ENCODE measurements at regions not wholly inside any gene's neighbourhood (a gene's known extent, or its start where the extent isn't known, plus 50 kb on each side); places are given as distances from the start of the nearest gene placed in this dataset.

- ChIA-PET POLR2A (no interaction called here), CTCF (interaction anchor here (1.2 kb wide), 1 partner anchor 30 kb away, joined by 4 read pairs; no protein-coding TSS in a partner anchor)
- no peak overlapping the region for H3K4me3 ChIP-seq (ENCODE audit: low read depth, low read length)
- TF ChIP-seq, protein P1, sequence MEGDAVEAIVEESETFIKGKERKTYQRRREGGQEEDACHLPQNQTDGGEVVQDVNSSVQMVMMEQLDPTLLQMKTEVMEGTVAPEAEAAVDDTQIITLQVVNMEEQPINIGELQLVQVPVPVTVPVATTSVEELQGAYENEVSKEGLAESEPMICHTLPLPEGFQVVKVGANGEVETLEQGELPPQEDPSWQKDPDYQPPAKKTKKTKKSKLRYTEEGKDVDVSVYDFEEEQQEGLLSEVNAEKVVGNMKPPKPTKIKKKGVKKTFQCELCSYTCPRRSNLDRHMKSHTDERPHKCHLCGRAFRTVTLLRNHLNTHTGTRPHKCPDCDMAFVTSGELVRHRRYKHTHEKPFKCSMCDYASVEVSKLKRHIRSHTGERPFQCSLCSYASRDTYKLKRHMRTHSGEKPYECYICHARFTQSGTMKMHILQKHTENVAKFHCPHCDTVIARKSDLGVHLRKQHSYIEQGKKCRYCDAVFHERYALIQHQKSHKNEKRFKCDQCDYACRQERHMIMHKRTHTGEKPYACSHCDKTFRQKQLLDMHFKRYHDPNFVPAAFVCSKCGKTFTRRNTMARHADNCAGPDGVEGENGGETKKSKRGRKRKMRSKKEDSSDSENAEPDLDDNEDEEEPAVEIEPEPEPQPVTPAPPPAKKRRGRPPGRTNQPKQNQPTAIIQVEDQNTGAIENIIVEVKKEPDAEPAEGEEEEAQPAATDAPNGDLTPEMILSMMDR (IDR thresholded peaks at IDR 0.05; ENCODE audit: insufficient read depth, low read length, missing control alignments), result no peak
- no peak for DNase-seq (ENCODE audit: low read depth, low spot score)
Measured at GRCh38 chr7:136657482-136657921, 210.9 kb upstream of the CHRM2 start.

DNA sequence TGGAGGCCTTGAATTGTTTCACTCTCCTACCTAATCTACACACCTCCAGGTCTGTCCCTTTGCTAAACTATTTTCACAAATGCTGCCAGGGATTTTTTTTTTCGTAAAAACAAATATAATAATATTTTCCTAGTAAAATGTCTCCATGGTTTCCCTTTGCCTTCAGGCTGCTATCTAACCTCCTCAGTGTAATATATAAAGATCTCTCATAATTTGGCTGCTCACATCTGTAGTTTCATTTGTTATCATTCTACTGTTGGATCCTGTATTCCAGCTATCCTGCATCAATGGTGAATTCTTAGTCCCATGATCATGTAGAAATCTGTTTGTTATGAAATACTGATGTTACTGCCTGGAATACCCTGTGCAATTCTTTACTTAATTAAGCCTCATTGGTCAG lies 211.9 kb upstream of the CHRM2 start:
- TF ChIP-seq, protein P1 (IDR thresholded peaks at IDR 0.05; ENCODE audit: insufficient read depth, low read length, missing control alignments), result no peak
- ChIA-PET POLR2A (no interaction called here), CTCF (no interaction called here)
- DNase-seq (ENCODE audit: low read depth, low spot score), result no peak
- H3K4me3 ChIP-seq (ENCODE audit: low read depth, low read length), result no peak overlapping the region

DNA sequence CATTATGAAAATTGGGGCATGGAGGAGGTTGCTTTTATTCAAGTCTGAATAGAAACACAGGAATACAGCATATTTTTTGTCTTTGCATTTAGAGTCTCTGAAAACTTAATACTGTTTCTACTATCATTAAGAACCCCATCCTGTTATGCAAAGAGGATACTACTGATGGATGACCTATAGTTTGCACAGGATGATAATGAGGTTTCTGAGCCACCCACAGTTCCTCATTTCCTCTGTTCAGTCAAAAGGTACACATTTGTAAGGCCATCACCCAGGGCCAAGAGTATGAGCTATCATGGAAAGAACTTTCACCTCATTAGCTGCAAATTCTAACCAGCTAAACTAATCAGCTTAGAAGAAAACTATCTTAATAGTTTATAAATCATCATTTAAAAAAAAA lies 213.0 kb upstream of the CHRM2 start:
- POLR2A ChIA-PET, result no interaction called here
- TF ChIP-seq, protein P1 (IDR thresholded peaks at IDR 0.05; ENCODE audit: insufficient read depth, low read length, missing control alignments), result no peak
- H3K4me3 ChIP-seq (ENCODE audit: low read depth, low read length), result no peak overlapping the region
- CTCF ChIA-PET, result no interaction called here
- DNase-seq (ENCODE audit: low read depth, low spot score), result no peak

- POLR2A ChIA-PET, result no interaction called here
- TF ChIP-seq, protein P1 (IDR thresholded peaks at IDR 0.05; ENCODE audit: insufficient read depth, low read length, missing control alignments), result no peak
- CTCF ChIA-PET, result interaction anchor here (1.3 kb wide), 1 partner anchor 34 kb away, joined by 3 read pairs; no protein-coding TSS in a partner anchor
- no peak for DNase-seq (ENCODE audit: low read depth, low spot score)
- no peak overlapping the region for H3K4me3 ChIP-seq (ENCODE audit: low read depth, low read length)
Measured at GRCh38 chr7:136654406-136654805, 214.0 kb upstream of the CHRM2 start.

GRCh38 chr7:136652635-136653370 lies 215.6 kb upstream of the CHRM2 start:
- POLR2A ChIA-PET, result interaction anchor here (0.6 kb wide), 1 partner anchor 36 kb away, joined by 3 read pairs; no protein-coding TSS in a partner anchor
- CTCF ChIA-PET, result no interaction called here
- no peak overlapping the region for H3K4me3 ChIP-seq (ENCODE audit: low read depth, low read length)
- no peak for DNase-seq (ENCODE audit: low read depth, low spot score)
- TF ChIP-seq, protein P1 (IDR thresholded peaks at IDR 0.05; ENCODE audit: insufficient read depth, low read length, missing control alignments), result no peak

GRCh38 chr7:136640977-136641376 lies 227.5 kb upstream of the CHRM2 start:
- CTCF ChIA-PET, result no interaction called here
- H3K4me3 ChIP-seq (ENCODE audit: low read depth, low read length), result no peak overlapping the region
- POLR2A ChIA-PET, result no interaction called here
- TF ChIP-seq, protein P1 (IDR thresholded peaks at IDR 0.05; ENCODE audit: insufficient read depth, low read length, missing control alignments), result no peak
- no peak for DNase-seq (ENCODE audit: low read depth, low spot score)
